ENCODE measurements at regions not wholly inside any gene's neighbourhood (a gene's known extent, or its start where the extent isn't known, plus 50 kb on each side); places are given as distances from the start of the nearest gene placed in this dataset.

GRCh38 chr16:85384833-85385462, 228.2 kb upstream of the GSE1 start (continued):
- no peak for TF ChIP-seq ZNF639 (CRISPR knock-in tag; conservative IDR thresholded peaks at IDR 0.05)
- TF ChIP-seq ZNF709 (CRISPR knock-in tag; IDR thresholded peaks at IDR 0.05) = peak; percentile 47
- TF ChIP-seq RARA (CRISPR knock-in tag; IDR thresholded peaks at IDR 0.05) = no peak
- 0 out of 2 replicates have a peak, but pooled peaks have one; percentile 66 for TF ChIP-seq GLI4 (CRISPR knock-in tag; IDR thresholded peaks at IDR 0.05; ENCODE audit: borderline replicate concordance)
- TF ChIP-seq ZNF761 (CRISPR knock-in tag; conservative IDR thresholded peaks at IDR 0.05) = 0 out of 2 replicates have a peak, but pooled peaks have one; percentile 16

GRCh38 chr16:85385463-85386331, 227.4 kb upstream of the GSE1 start:
- in situ Hi-C loops (cut with HindIII; ENCODE audit: extremely low pct_ligation_motif_present, low pct_unique_long_range_greater_than_20kb) (no loop called here), intact Hi-C loops (cut with micrococcal nuclease; ENCODE audit: unreplicated experiment) (no loop called here)
- CTCF ChIA-PET (ENCODE audit: low intra/inter-chr PET ratio, low total read pairs) = no interaction called here
- FAIRE-seq (no peak), DNase-seq (ENCODE audit: low spot score) (peak; percentile 54), ATAC-seq (peak; percentile 71)
- peak overlapping the region in 1 of 3 experiments; percentile 47; a peak in 1 of 6 replicates for H3K4me3 ChIP-seq (replicated peaks in 1 of 3; ENCODE audit: insufficient read depth in 1 of 3, low read depth in 2 of 3, low read length in 3 of 3)
- H4K20me1 ChIP-seq (ENCODE audit: insufficient read depth, low read length) = peaks cover 4% of the 10 kb centered on the region; the same call in 1 of the 2 replicates
- H3K27ac ChIP-seq (ENCODE audit: extremely low read length, insufficient read depth, low read length) = no peak overlapping the region
- 0 out of 2 replicates have a peak overlapping the region, but pooled peaks have one; percentile 10 for H3K9ac ChIP-seq (ENCODE audit: insufficient read depth, low read depth, low read length)
- H3K4me1 ChIP-seq (ENCODE audit: insufficient read depth, low read length) = peaks cover 65% of the 10 kb centered on the region
- no TSS peak for BruUV-seq (replicated peaks)
- H2AFZ ChIP-seq (ENCODE audit: low read length) = no peak overlapping the region
- no peaks in the 10 kb centered on the region for H3K36me3 ChIP-seq (replicated peaks in 1 of 2; ENCODE audit: control insufficient read depth in 1 of 2, insufficient read depth in 2 of 2, low read length in 2 of 2)
- H3K79me2 ChIP-seq (ENCODE audit: insufficient read depth, low read length) = no peaks in the 10 kb centered on the region
- POLR2A ChIA-PET = interaction anchor here (0.8 to 1.4 kb wide), 2 partner anchors 78 to 95 kb away, joined by 3 to 4 read pairs; no protein-coding TSS in a partner anchor
- H3K9me3 ChIP-seq (ENCODE audit: low read length) = no peaks in the 10 kb centered on the region
- peak overlapping the region; percentile 56 for H3K4me2 ChIP-seq (ENCODE audit: low read depth, low read length)
- H3K27me3 ChIP-seq (ENCODE audit: control insufficient read depth in 1 of 2, insufficient read depth in 2 of 2, low read length in 2 of 2) = peaks cover 3 to 20% of the 10 kb centered on the region in 2 experiments; a peak in 3 of 5 replicates
- WGBS (ENCODE audit: low lambda C conversion rate) = 7% methylated on average over 15 of the region's 32 CpGs
- TF ChIP-seq ZNF646 (CRISPR knock-in tag; IDR thresholded peaks at IDR 0.05) = no peak
- peak; percentile 63; the same call in 1 of the 2 replicates for TF ChIP-seq ZNF414 (CRISPR knock-in tag; IDR thresholded peaks at IDR 0.05)
- no peak for TF ChIP-seq TARDBP (CRISPR knock-in tag; IDR thresholded peaks at IDR 0.05)
- no peak for TF ChIP-seq ZNF503 (CRISPR knock-in tag; IDR thresholded peaks at IDR 0.05)
- TF ChIP-seq NR3C1 (CRISPR knock-in tag; IDR thresholded peaks at IDR 0.05) = no peak
